OCI-LY1 (cell line): ENCODE measurements at regions not wholly inside any gene's neighbourhood (a gene's known extent, or its start where the extent isn't known, plus 50 kb on each side); places are given as distances from the start of the nearest gene placed in this dataset.

Experiments used
- H2AFZ ChIP-seq: fragments of 200-600 bp; sonication (generic), shearing (Covaris generic); 2 replicates; pipeline ENCODE4 v1.6.0; 2014; ENCODE audit warnings: antibody characterized with exemption, mild to moderate bottlenecking, low read length
- H3F3A ChIP-seq: fragments of 200-600 bp; sonication (generic), shearing (Covaris generic); 2 replicates; pipeline ENCODE4 v1.6.0; 2014; ENCODE audit warnings: mild to moderate bottlenecking, antibody characterized with exemption, low read length, moderate library complexity; ENCODE audit not compliant: insufficient read depth
- H3K27ac ChIP-seq: fragments of 200-600 bp; sonication (generic); 2 replicates; pipeline ENCODE4 v1.5.1; 2014; ENCODE audit warnings: low read length, mixed run types, mild to moderate bottlenecking, low read depth; ENCODE audit not compliant: poor library complexity, severe bottlenecking
- H3K27me3 ChIP-seq: fragments of 200-600 bp; sonication (generic); 2 replicates; pipeline ENCODE4 v1.6.0; 2014; ENCODE audit warnings: antibody characterized with exemption, mild to moderate bottlenecking, low read length, moderate library complexity; ENCODE audit not compliant: insufficient read depth
- H3K36me3 ChIP-seq: fragments of 200-600 bp; sonication (generic); 2 replicates; pipeline ENCODE4 v1.6.1; 2014; ENCODE audit warnings: mild to moderate bottlenecking, antibody characterized with exemption, low read length, moderate library complexity, mixed read lengths; ENCODE audit not compliant: insufficient read depth
- H3K4me1 ChIP-seq: fragments of 200-600 bp; sonication (generic); 2 replicates; pipeline ENCODE4 v1.5.1; 2014; ENCODE audit warnings: mild to moderate bottlenecking, low read length, moderate library complexity; ENCODE audit not compliant: insufficient read depth, severe bottlenecking
- H3K4me2 ChIP-seq: fragments of 200-600 bp; sonication (generic), shearing (Covaris generic); 2 replicates; pipeline ENCODE4 v1.6.1; 2014; ENCODE audit warnings: low read length
- H3K4me3 ChIP-seq: fragments of 200-600 bp; sonication (generic); 2 replicates; pipeline ENCODE4 v1.5.1; 2014; ENCODE audit warnings: low read length, low read depth, mild to moderate bottlenecking, mixed read lengths; ENCODE audit not compliant: poor library complexity, severe bottlenecking
- H3K79me2 ChIP-seq: fragments of 200-600 bp; shearing (Covaris generic); 2 replicates; pipeline ENCODE4 v1.6.1; 2016; ENCODE audit warnings: mixed run types, low read length, mixed read lengths; ENCODE audit not compliant: insufficient read depth
- H3K9ac ChIP-seq: fragments of 200-600 bp; sonication (generic), shearing (Covaris generic); 2 replicates; pipeline ENCODE4 v1.6.1; 2014; ENCODE audit warnings: mild to moderate bottlenecking, low read length, mixed read lengths
- H3K9me2 ChIP-seq: fragments of 200-600 bp; sonication (generic), shearing (Covaris generic); 2 replicates; pipeline ENCODE4 v1.6.1; 2014; ENCODE audit warnings: low read depth, mild to moderate bottlenecking, low read length, mixed read lengths
- H3K9me3 ChIP-seq: fragments of 200-600 bp; shearing (Covaris generic); 2 replicates; pipeline ENCODE4 v1.6.1; 2014; ENCODE audit warnings: low read length, mixed read lengths
- H4K20me1 ChIP-seq: fragments of 200-600 bp; sonication (generic), shearing (Covaris generic); 2 replicates; pipeline ENCODE4 v1.6.0; 2016; ENCODE audit warnings: mild to moderate bottlenecking, low read length; ENCODE audit not compliant: insufficient read depth
- EZH2 ChIP-seq: fragments of 200-600 bp; sonication (generic), shearing (Covaris generic); IDR thresholded peaks from 2 replicates; pipeline ENCODE4 v1.8.0; 2017; ENCODE audit warnings: borderline replicate concordance, mixed run types, mild to moderate bottlenecking, antibody characterized with exemption, low read length, moderate library complexity, mixed read lengths
- TF ChIP-seq, protein P1 (sequence below): fragments of 200-600 bp; sonication (generic), shearing (Covaris generic); IDR thresholded peaks from 2 replicates; pipeline ENCODE4 v1.5.1; 2017; ENCODE audit warnings: mild to moderate bottlenecking, antibody characterized with exemption, low read length, moderate library complexity, mixed read lengths

GRCh38 chr4:119695216-119695615 is 66.6 kb upstream of the PDE5A start:
- Histone ChIP-seq H2AFZ (no peak overlapping the region), H3K4me2 (no peak overlapping the region), H3K27me3 (no peaks in the 10 kb centered on the region), H3K9me2 (no peaks in the 10 kb centered on the region), H3K9me3 (no peaks in the 10 kb centered on the region), H3K79me2 (no peaks in the 10 kb centered on the region), H3K4me1 (no peaks in the 10 kb centered on the region), H3K9ac (no peak overlapping the region), H3F3A (no peaks in the 10 kb centered on the region), H3K4me3 (no peak overlapping the region), H3K27ac (no peak overlapping the region), H4K20me1 (no peaks in the 10 kb centered on the region), H3K36me3 (no peaks in the 10 kb centered on the region)
- TF ChIP-seq, protein P1, sequence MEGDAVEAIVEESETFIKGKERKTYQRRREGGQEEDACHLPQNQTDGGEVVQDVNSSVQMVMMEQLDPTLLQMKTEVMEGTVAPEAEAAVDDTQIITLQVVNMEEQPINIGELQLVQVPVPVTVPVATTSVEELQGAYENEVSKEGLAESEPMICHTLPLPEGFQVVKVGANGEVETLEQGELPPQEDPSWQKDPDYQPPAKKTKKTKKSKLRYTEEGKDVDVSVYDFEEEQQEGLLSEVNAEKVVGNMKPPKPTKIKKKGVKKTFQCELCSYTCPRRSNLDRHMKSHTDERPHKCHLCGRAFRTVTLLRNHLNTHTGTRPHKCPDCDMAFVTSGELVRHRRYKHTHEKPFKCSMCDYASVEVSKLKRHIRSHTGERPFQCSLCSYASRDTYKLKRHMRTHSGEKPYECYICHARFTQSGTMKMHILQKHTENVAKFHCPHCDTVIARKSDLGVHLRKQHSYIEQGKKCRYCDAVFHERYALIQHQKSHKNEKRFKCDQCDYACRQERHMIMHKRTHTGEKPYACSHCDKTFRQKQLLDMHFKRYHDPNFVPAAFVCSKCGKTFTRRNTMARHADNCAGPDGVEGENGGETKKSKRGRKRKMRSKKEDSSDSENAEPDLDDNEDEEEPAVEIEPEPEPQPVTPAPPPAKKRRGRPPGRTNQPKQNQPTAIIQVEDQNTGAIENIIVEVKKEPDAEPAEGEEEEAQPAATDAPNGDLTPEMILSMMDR = no peak
- TF ChIP-seq EZH2 = no peak

- no peak overlapping the region for H3K4me2 ChIP-seq
- no peak overlapping the region for H2AFZ ChIP-seq
- no peaks in the 10 kb centered on the region for H3K27me3 ChIP-seq
- H4K20me1 ChIP-seq = no peaks in the 10 kb centered on the region
- no peaks in the 10 kb centered on the region for H3K9me3 ChIP-seq
- H3K79me2 ChIP-seq = no peaks in the 10 kb centered on the region
- no peak overlapping the region for H3K27ac ChIP-seq
- H3F3A ChIP-seq = no peaks in the 10 kb centered on the region
- no peaks in the 10 kb centered on the region for H3K4me1 ChIP-seq
- H3K36me3 ChIP-seq = no peaks in the 10 kb centered on the region
- H3K4me3 ChIP-seq = no peak overlapping the region
- no peak for TF ChIP-seq EZH2
- TF ChIP-seq, protein P1 = no peak
- no peak overlapping the region for H3K9ac ChIP-seq
- no peaks in the 10 kb centered on the region for H3K9me2 ChIP-seq
Observed at GRCh38 chr4:119693126-119693525, 64.5 kb upstream of the PDE5A start.

DNA sequence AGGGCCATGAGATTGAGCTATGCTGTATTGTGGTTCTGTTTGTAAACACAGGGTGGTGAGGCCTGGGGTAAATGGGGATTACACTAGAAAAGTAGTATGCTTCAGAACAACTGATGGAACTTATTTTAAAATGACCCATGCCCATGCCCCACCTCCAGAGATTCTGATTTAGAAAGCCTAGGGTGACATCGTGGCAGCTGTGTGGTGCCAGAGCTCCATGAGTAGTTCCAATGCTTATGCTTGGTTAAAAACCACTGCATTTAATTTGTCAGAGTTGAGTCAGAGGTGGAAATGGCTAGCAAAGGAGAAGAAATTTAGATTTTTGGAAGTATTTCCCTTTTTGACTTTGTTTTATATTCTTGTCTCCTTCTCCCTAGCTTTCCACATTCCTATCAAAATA is 63.4 kb upstream of the PDE5A start:
- no peaks in the 10 kb centered on the region for H3K79me2 ChIP-seq
- no peak overlapping the region for H3K9ac ChIP-seq
- H3K27me3 ChIP-seq = no peaks in the 10 kb centered on the region
- H3K4me2 ChIP-seq = no peak overlapping the region
- no peak overlapping the region for H2AFZ ChIP-seq
- TF ChIP-seq, protein P1 = no peak
- no peaks in the 10 kb centered on the region for H3K9me2 ChIP-seq
- H3F3A ChIP-seq = no peaks in the 10 kb centered on the region
- no peak overlapping the region for H3K4me3 ChIP-seq
- H3K36me3 ChIP-seq = no peaks in the 10 kb centered on the region
- no peaks in the 10 kb centered on the region for H3K4me1 ChIP-seq
- no peak overlapping the region for H3K27ac ChIP-seq
- H4K20me1 ChIP-seq = no peaks in the 10 kb centered on the region
- H3K9me3 ChIP-seq = no peaks in the 10 kb centered on the region
